ENCODE measurements at regions not wholly inside any gene's neighbourhood (a gene's known extent, or its start where the extent isn't known, plus 50 kb on each side); places are given as distances from the start of the nearest gene placed in this dataset.
"Not testable (repeated sequence)": the region's sequence is repeated elsewhere in the genome, so short reads cannot be mapped to it uniquely, and the experiment has no call there.

- not testable (repeated sequence) for H3K4me3 ChIP-seq (ENCODE audit: low read length)
Measured at GRCh38 chr4:9505341-9505740, 61.1 kb downstream of the DEFB131A start.

- not testable (repeated sequence) for H3K4me3 ChIP-seq (ENCODE audit: low read length)
Measured at GRCh38 chr4:9506672-9507071, 62.5 kb downstream of the DEFB131A start.

- H3K4me3 ChIP-seq (ENCODE audit: low read length) = not testable (repeated sequence)
Measured at GRCh38 chr4:9512941-9513340, 68.7 kb downstream of the DEFB131A start.

- not testable (repeated sequence) for H3K4me3 ChIP-seq (ENCODE audit: low read length)
Measured at GRCh38 chr4:9519631-9520030, 75.4 kb downstream of the DEFB131A start.

GRCh38 chr4:9522903-9523302 lies 78.7 kb downstream of the DEFB131A start:
- not testable (repeated sequence) for H3K4me3 ChIP-seq (ENCODE audit: low read length)

- not testable (repeated sequence) for H3K4me3 ChIP-seq (ENCODE audit: low read length)
Measured at GRCh38 chr4:9524406-9524805, 80.2 kb downstream of the DEFB131A start.

GRCh38 chr4:9532134-9532862 lies 88.1 kb downstream of the DEFB131A start:
- peak overlapping the region; percentile 11; the same call in 1 of the 2 replicates for H3K4me3 ChIP-seq (ENCODE audit: low read length)

GRCh38 chr4:9532863-9533192 lies 88.6 kb downstream of the DEFB131A start:
- not testable (repeated sequence) for H3K4me3 ChIP-seq (ENCODE audit: low read length)

- H3K4me3 ChIP-seq (ENCODE audit: low read length) = not testable (repeated sequence)
Measured at GRCh38 chr4:9537101-9537500, 92.9 kb downstream of the DEFB131A start.

GRCh38 chr4:9539939-9540520 lies 95.8 kb downstream of the DEFB131A start:
- not testable (repeated sequence) for H3K4me3 ChIP-seq (ENCODE audit: low read length)

GRCh38 chr4:9541388-9541915 lies 97.2 kb downstream of the DEFB131A start:
- not testable (repeated sequence) for H3K4me3 ChIP-seq (ENCODE audit: low read length)

GRCh38 chr4:9544851-9545250 lies 100.6 kb downstream of the DEFB131A start:
- H3K4me3 ChIP-seq (ENCODE audit: low read length) = not testable (repeated sequence)

GRCh38 chr4:9547470-9547869 lies 103.3 kb downstream of the DEFB131A start:
- not testable (repeated sequence) for H3K4me3 ChIP-seq (ENCODE audit: low read length)

GRCh38 chr4:9556076-9556475 lies 111.9 kb downstream of the DEFB131A start:
- H3K4me3 ChIP-seq (ENCODE audit: low read length) = not testable (repeated sequence)

GRCh38 chr4:9577869-9578268 lies 133.7 kb downstream of the DEFB131A start:
- H3K4me3 ChIP-seq (ENCODE audit: low read length) = not testable (repeated sequence)

GRCh38 chr4:9582880-9583279 lies 138.7 kb downstream of the DEFB131A start:
- not testable (repeated sequence) for H3K4me3 ChIP-seq (ENCODE audit: low read length)

GRCh38 chr4:9592010-9592409 lies 147.8 kb downstream of the DEFB131A start:
- no peak for TF ChIP-seq ZNF274 (IDR thresholded peaks at IDR 0.05; ENCODE audit: low read depth, low read length)
- H3K4me3 ChIP-seq (ENCODE audit: low read length) = no peak overlapping the region
